Muscle layer of duodenum (tissue), 2 donors: ENCODE measurements at regions not wholly inside any gene's neighbourhood (a gene's known extent, or its start where the extent isn't known, plus 50 kb on each side); places are given as distances from the start of the nearest gene placed in this dataset.

Experiments used
- H3K27ac ChIP-seq: one replicate; pipeline ENCODE4 v1.7.0; 2013; ENCODE audit warnings: mild to moderate bottlenecking, low read length
- H3K27me3 ChIP-seq: one replicate; pipeline ENCODE4 v1.7.0; 2013; ENCODE audit warnings: low read depth, mild to moderate bottlenecking, control low read depth, low read length
- H3K36me3 ChIP-seq, 2 donors: one replicate each; pipeline ENCODE4 v1.7.0; 2013; ENCODE audit warnings: low read length in 2 of 2, control low read depth in 1 of 2, mild to moderate bottlenecking in 1 of 2; ENCODE audit not compliant: insufficient read depth in 2 of 2, control insufficient read depth in 1 of 2
- H3K4me1 ChIP-seq, 2 donors: one replicate each; pipeline ENCODE4 v1.7.0; 2013; ENCODE audit warnings: low read length in 2 of 2, mild to moderate bottlenecking in 2 of 2, control low read depth in 1 of 2, moderate library complexity in 1 of 2; ENCODE audit not compliant: insufficient read depth in 2 of 2, control insufficient read depth in 1 of 2
- H3K4me3 ChIP-seq, 2 donors: one replicate each; pipeline ENCODE4 v1.7.0; 2013; ENCODE audit warnings: low read length in 2 of 2, low read depth in 1 of 2, mild to moderate bottlenecking in 1 of 2
- H3K9me3 ChIP-seq, 2 donors: one replicate each; pipeline ENCODE4 v1.7.0; 2013; ENCODE audit warnings: low read length in 2 of 2, control low read depth in 1 of 2, mild to moderate bottlenecking in 1 of 2; ENCODE audit not compliant: control insufficient read depth in 1 of 2
- donor health status: healthy.

- no peak overlapping the region for H3K27ac ChIP-seq
- H3K27me3 ChIP-seq = no peaks in the 10 kb centered on the region
- no peaks in the 10 kb centered on the region for H3K9me3 ChIP-seq
- no peaks in the 10 kb centered on the region for H3K36me3 ChIP-seq
- H3K4me3 ChIP-seq = no peak overlapping the region
- no peaks in the 10 kb centered on the region for H3K4me1 ChIP-seq
Observed at GRCh38 chr13:83414393-83414792, 467.9 kb downstream of the SLITRK1 start.

- no peaks in the 10 kb centered on the region for H3K4me1 ChIP-seq
- H3K9me3 ChIP-seq = no peaks in the 10 kb centered on the region
- no peak overlapping the region for H3K27ac ChIP-seq
- no peak overlapping the region for H3K4me3 ChIP-seq
- H3K27me3 ChIP-seq = no peaks in the 10 kb centered on the region
- H3K36me3 ChIP-seq = no peaks in the 10 kb centered on the region
Observed at GRCh38 chr13:83386609-83387008, 495.7 kb downstream of the SLITRK1 start.

- H3K27me3 ChIP-seq = no peaks in the 10 kb centered on the region
- no peaks in the 10 kb centered on the region for H3K36me3 ChIP-seq
- H3K4me1 ChIP-seq = no peaks in the 10 kb centered on the region
- no peak overlapping the region for H3K4me3 ChIP-seq
- H3K27ac ChIP-seq = no peak overlapping the region
- H3K9me3 ChIP-seq = peaks cover 0 to under 1% of the 10 kb centered on the region in 2 donors
Observed at GRCh38 chr13:83378908-83379307, 503.4 kb downstream of the SLITRK1 start.

GRCh38 chr13:83377491-83377890, 504.8 kb downstream of the SLITRK1 start:
- H3K4me1 ChIP-seq = no peaks in the 10 kb centered on the region
- no peaks in the 10 kb centered on the region for H3K36me3 ChIP-seq
- H3K9me3 ChIP-seq = peaks cover 0 to 2% of the 10 kb centered on the region in 2 donors
- H3K27me3 ChIP-seq = no peaks in the 10 kb centered on the region
- no peak overlapping the region for H3K4me3 ChIP-seq
- H3K27ac ChIP-seq = no peak overlapping the region

- Histone ChIP-seq H3K36me3 (no peaks in the 10 kb centered on the region), H3K27me3 (no peaks in the 10 kb centered on the region), H3K9me3 (peaks cover 0 to 6% of the 10 kb centered on the region in 2 donors), H3K4me3 (no peak overlapping the region), H3K4me1 (no peaks in the 10 kb centered on the region), H3K27ac (no peak overlapping the region)
Observed at GRCh38 chr13:83372786-83373185, 509.5 kb downstream of the SLITRK1 start.

GRCh38 chr13:83365723-83366122, 516.6 kb downstream of the SLITRK1 start:
- no peaks in the 10 kb centered on the region for H3K4me1 ChIP-seq
- H3K27me3 ChIP-seq = no peaks in the 10 kb centered on the region
- no peak overlapping the region for H3K27ac ChIP-seq
- no peaks in the 10 kb centered on the region for H3K9me3 ChIP-seq
- H3K4me3 ChIP-seq = no peak overlapping the region
- H3K36me3 ChIP-seq = no peaks in the 10 kb centered on the region

GRCh38 chr13:83355041-83355440, 527.2 kb downstream of the SLITRK1 start:
- no peaks in the 10 kb centered on the region for H3K4me1 ChIP-seq
- H3K36me3 ChIP-seq = no peaks in the 10 kb centered on the region
- no peaks in the 10 kb centered on the region for H3K9me3 ChIP-seq
- H3K27ac ChIP-seq = no peak overlapping the region
- H3K4me3 ChIP-seq = no peak overlapping the region
- no peaks in the 10 kb centered on the region for H3K27me3 ChIP-seq

- H3K9me3 ChIP-seq = no peaks in the 10 kb centered on the region
- no peaks in the 10 kb centered on the region for H3K36me3 ChIP-seq
- no peaks in the 10 kb centered on the region for H3K27me3 ChIP-seq
- no peaks in the 10 kb centered on the region for H3K4me1 ChIP-seq
- H3K4me3 ChIP-seq = no peak overlapping the region
- H3K27ac ChIP-seq = no peak overlapping the region
Observed at GRCh38 chr13:83352391-83352790, 529.9 kb downstream of the SLITRK1 start.

- H3K36me3 ChIP-seq = no peaks in the 10 kb centered on the region
- H3K27ac ChIP-seq = no peak overlapping the region
- no peaks in the 10 kb centered on the region for H3K9me3 ChIP-seq
Observed at GRCh38 chr13:83350569-83350968, 531.7 kb downstream of the SLITRK1 start.

GRCh38 chr13:83344518-83344917, 537.8 kb downstream of the SLITRK1 start:
- Histone ChIP-seq H3K4me3 (no peak overlapping the region), H3K27ac (no peak overlapping the region), H3K36me3 (no peaks in the 10 kb centered on the region), H3K27me3 (no peaks in the 10 kb centered on the region), H3K4me1 (no peaks in the 10 kb centered on the region), H3K9me3 (peaks cover 0 to 2% of the 10 kb centered on the region in 2 donors)

More at GRCh38 chr13:83350569-83350968, 531.7 kb downstream of the SLITRK1 start:
- no peak overlapping the region for H3K4me3 ChIP-seq
- H3K4me1 ChIP-seq = no peaks in the 10 kb centered on the region
- H3K27me3 ChIP-seq = no peaks in the 10 kb centered on the region

GRCh38 chr13:83340170-83340569, 542.1 kb downstream of the SLITRK1 start:
- Histone ChIP-seq H3K36me3 (no peaks in the 10 kb centered on the region), H3K27ac (no peak overlapping the region), H3K4me1 (no peaks in the 10 kb centered on the region), H3K27me3 (no peaks in the 10 kb centered on the region), H3K9me3 (peaks cover 0 to 2% of the 10 kb centered on the region in 2 donors), H3K4me3 (no peak overlapping the region)

- H3K9me3 ChIP-seq = no peaks in the 10 kb centered on the region
- no peak overlapping the region for H3K27ac ChIP-seq
- no peak overlapping the region for H3K4me3 ChIP-seq
- no peaks in the 10 kb centered on the region for H3K4me1 ChIP-seq
- no peaks in the 10 kb centered on the region for H3K27me3 ChIP-seq
- no peaks in the 10 kb centered on the region for H3K36me3 ChIP-seq
Observed at GRCh38 chr13:83333614-83334388, 548.5 kb downstream of the SLITRK1 start.
